Immature natural killer cell (primary cell): ENCODE measurements at regions not wholly inside any gene's neighbourhood (a gene's known extent, or its start where the extent isn't known, plus 50 kb on each side); places are given as distances from the start of the nearest gene placed in this dataset.
"Not testable (repeated sequence)": the region's sequence is repeated elsewhere in the genome, so short reads cannot be mapped to it uniquely, and the experiment has no call there.

Experiments
- DNase-seq, 3 donors: peaks; one replicate each; pipeline ENCODE4 v3.0.0; 2022; ENCODE audit warnings: mixed read lengths in 1 of 3
- H3K27ac Mint-ChIP-seq, 6 donors: one replicate each; pipeline ENCODE4 v1.8.0; 2020; ENCODE audit warnings: mixed read lengths in 6 of 6, mild to moderate bottlenecking in 5 of 6, inconsistent platforms in 4 of 6, moderate library complexity in 3 of 6
- H3K27me3 Mint-ChIP-seq, 3 donors: one replicate each; pipeline ENCODE4 v1.8.0; 2020 to 2021; ENCODE audit warnings: low read depth in 3 of 3, mild to moderate bottlenecking in 3 of 3, mixed read lengths in 3 of 3, moderate library complexity in 3 of 3, inconsistent platforms in 1 of 3
- H3K36me3 Mint-ChIP-seq, 3 donors: one replicate each; pipeline ENCODE4 v1.8.0; 2020; ENCODE audit warnings: mixed read lengths in 3 of 3, inconsistent platforms in 2 of 3, mild to moderate bottlenecking in 2 of 3
- H3K4me1 Mint-ChIP-seq, 2 donors: one replicate each; pipeline ENCODE4 v1.8.0; 2020; ENCODE audit warnings: inconsistent platforms in 2 of 2, mild to moderate bottlenecking in 2 of 2, mixed read lengths in 2 of 2, moderate library complexity in 1 of 2
- H3K4me3 Mint-ChIP-seq, 5 donors: one replicate each; pipeline ENCODE4 v1.8.0; 2020; ENCODE audit warnings: mild to moderate bottlenecking in 5 of 5, mixed read lengths in 5 of 5, inconsistent platforms in 3 of 5, moderate library complexity in 3 of 5
- H3K9me3 Mint-ChIP-seq, 6 donors: one replicate each; pipeline ENCODE4 v1.8.0; 2020; ENCODE audit warnings: mild to moderate bottlenecking in 6 of 6, mixed read lengths in 6 of 6, inconsistent platforms in 4 of 6, moderate library complexity in 3 of 6

DNA sequence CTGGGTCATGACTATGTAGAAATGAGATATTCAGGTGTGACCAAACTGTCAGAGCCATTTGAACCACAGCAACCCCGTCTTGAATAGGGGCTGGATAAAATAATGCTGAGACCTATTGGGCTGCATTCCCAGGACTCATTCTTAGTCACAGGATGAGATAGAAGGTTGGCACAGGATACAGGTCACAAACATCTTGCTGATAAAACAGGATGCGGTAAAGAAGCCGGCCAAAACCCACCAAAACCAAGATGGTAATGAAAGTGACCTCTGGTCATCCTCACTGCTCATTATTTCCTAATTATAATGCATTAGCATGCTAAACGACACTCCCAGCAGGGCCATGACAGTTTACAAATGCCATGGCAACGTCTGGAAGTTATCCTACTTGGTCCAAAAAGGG lies 545.5 kb downstream of the TMEM114 start:
- Mint-ChIP-seq H3K27me3 (no peaks in the 10 kb centered on the region), H3K9me3 (peaks cover 4 to 30% (median 10%) of the 10 kb centered on the region in 6 donors), H3K4me1 (no peaks in the 10 kb centered on the region), H3K4me3 (no peak overlapping the region), H3K27ac (no peak overlapping the region), H3K36me3 (no peaks in the 10 kb centered on the region)
- DNase-seq: no peak

DNA sequence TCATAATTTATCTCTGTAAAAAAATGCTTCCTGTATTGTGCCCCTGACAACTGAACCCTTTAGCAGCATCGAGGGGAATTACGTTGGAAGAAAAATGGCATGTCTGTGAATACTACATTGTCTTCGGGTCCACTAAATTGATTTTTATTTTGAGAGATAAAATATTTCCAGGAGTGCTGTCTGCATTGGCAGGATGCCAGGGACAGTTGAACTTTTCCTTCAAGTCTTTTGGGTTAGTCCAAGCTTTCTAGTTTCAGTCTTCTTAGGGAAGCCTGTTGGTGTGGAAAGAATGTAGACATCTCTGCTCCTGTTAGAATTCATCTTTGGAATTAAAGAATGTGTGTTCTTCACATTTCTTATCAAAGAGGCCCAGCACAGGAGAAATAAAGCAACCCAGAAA lies 557.9 kb downstream of the TMEM114 start:
- peaks cover 5 to 31% (median 16%) of the 10 kb centered on the region in 6 donors for H3K9me3 Mint-ChIP-seq
- no peak for DNase-seq
- H3K27me3 Mint-ChIP-seq: peaks cover 0 to 2% (median 0%) of the 10 kb centered on the region in 3 donors
- no peaks in the 10 kb centered on the region for H3K36me3 Mint-ChIP-seq
- H3K27ac Mint-ChIP-seq: no peak overlapping the region
- H3K4me1 Mint-ChIP-seq: no peaks in the 10 kb centered on the region
- H3K4me3 Mint-ChIP-seq: no peak overlapping the region

DNA sequence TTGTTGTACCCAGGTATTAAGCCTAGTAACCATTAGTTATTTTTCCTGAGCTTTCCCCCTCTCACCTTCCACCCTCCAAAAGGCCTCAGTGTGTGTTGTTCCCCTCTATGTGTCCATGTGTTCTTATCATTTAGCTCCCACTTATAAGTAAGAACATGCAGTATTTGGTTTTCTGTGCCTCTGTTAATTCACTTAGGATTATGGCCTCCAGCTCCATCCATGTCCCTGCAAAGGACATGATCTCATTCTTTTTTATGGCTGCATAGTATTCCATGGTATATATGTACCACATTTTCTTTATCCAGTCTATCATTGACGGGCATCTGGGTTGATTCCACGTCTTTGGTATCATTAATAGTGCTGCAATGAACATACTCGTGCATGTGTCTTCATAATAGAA lies 560.3 kb downstream of the TMEM114 start:
- not testable (repeated sequence) for H3K36me3 Mint-ChIP-seq, H3K27ac Mint-ChIP-seq, H3K27me3 Mint-ChIP-seq, H3K4me3 Mint-ChIP-seq, H3K4me1 Mint-ChIP-seq, DNase-seq
- peaks cover 5 to 37% (median 14%) of the 10 kb centered on the region in 6 donors for H3K9me3 Mint-ChIP-seq

DNA sequence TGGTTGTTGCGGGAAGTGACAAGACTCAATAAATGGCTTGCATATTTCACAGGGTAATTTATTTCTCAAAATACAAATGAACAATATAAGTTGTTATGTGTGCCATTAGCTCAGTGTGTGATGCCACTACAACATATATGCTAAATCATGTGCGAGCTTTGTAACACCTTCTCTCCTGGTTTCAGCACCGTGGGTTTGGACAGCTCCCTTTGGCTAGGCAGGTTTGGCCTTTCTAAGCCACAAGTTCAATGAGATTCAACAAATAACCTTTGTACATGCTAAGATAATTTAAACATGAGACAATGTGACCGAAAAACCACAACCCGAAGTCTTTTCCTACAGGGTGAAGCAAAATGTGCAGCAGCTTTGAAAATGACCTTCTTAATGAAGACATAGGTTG lies 563.9 kb downstream of the TMEM114 start:
- H3K9me3 Mint-ChIP-seq: peaks cover 0 to 28% (median 13%) of the 10 kb centered on the region in 6 donors
- no peak for DNase-seq
- no peak overlapping the region for H3K4me3 Mint-ChIP-seq
- H3K4me1 Mint-ChIP-seq: no peaks in the 10 kb centered on the region
- peaks cover 0 to 4% (median 0%) of the 10 kb centered on the region in 3 donors for H3K27me3 Mint-ChIP-seq
- H3K36me3 Mint-ChIP-seq: peaks cover 0 to 3% (median 0%) of the 10 kb centered on the region in 3 donors
- no peak overlapping the region for H3K27ac Mint-ChIP-seq

DNA sequence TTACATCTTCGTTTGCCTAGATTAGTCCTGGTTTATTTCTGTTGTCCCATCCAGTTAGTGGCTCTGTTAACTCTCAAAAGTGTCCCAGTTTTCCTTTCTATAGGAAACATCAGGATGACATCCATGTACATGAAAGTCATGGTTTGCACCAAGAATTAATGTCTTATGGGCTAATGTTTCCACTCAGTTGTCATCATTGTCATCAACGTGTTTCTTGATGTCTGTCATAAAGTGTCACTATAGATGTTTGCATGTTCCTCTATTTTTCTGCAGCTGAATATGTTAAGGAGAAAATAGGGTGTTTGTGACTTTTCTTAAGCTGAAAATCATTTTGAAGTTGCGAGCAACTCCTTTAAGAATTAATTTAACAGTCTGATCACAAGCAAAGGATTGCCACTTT lies 567.0 kb downstream of the TMEM114 start:
- DNase-seq: no peak
- Mint-ChIP-seq H3K36me3 (peaks cover 0 to 3% (median 0%) of the 10 kb centered on the region in 3 donors), H3K4me1 (no peaks in the 10 kb centered on the region), H3K4me3 (no peak overlapping the region), H3K9me3 (peaks cover under 1 to 16% (median 7%) of the 10 kb centered on the region in 6 donors), H3K27ac (no peak overlapping the region), H3K27me3 (peaks cover 0 to 2% (median 2%) of the 10 kb centered on the region in 3 donors)

DNA sequence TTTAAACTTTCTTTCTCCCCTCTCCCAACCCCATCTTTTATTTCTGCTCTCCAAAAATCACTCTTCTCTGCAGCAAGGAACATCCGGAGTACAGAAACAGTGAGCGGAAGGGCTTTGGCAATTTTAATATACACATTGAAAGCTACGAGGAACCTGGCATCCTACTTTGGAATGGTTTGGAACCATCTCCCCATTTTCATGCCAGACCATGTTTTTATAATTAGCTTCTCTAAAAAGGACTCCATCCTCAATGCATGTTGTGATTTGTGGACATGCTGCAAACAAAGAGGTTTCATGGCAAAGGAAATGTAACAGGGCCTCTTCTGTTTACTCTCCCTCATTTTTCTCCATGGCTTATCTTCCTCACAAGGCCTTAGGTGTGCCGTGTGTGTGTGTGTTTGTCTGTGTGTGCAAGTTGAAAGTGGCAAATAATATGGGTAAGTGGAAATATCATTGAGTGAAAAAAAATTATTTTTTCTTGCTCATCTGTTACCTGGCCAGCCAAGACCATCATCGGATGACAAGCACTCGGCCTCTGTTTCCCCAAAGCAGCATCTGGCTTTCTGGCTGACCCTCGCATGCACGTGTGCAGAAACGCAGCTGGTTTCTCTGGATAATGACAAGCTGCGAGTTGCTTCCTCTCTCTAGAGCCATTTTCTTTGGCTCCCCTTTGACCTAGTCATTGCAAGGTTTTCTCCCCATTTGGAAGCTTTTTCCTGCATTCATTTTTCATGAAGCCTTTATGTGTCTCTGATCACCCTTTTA lies 585.0 kb downstream of the TMEM114 start:
- peaks cover 5 to 63% (median 16%) of the 10 kb centered on the region in 6 donors for H3K9me3 Mint-ChIP-seq
- H3K27me3 Mint-ChIP-seq: no peaks in the 10 kb centered on the region
- H3K4me3 Mint-ChIP-seq: no peak overlapping the region
- no peaks in the 10 kb centered on the region for H3K36me3 Mint-ChIP-seq
- no peak overlapping the region for H3K27ac Mint-ChIP-seq
- no peak for DNase-seq
- no peaks in the 10 kb centered on the region for H3K4me1 Mint-ChIP-seq

DNA sequence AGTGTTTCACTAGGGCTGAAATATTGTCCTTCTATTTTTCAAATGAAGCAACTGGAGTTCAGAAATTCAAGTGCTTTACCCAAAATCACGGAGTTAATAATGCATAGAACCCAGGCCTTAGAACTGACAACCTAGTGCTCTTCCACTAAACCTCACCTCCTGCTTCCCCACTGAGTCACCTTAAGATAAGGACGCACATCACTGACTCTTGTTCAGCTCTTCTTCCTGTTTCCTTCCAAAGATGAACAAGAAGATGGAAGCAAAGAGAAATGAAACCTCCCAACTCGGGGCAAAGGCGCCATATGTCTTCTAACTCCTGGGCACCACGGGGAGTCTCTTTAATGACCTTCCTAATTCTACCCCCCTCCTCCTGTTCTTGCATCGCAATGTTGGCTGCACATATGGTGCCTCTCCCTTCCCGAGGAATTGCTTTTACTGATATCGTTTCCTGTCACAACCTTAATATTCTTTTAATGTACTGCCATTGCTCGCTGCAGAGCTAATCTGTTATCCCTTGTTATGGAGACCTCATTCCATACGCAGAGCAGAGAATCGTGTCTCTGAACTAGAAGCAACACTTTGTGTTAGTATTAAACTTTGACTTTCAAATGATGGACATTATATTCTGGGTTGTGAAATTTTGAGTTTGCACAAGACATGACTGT lies 591.4 kb downstream of the TMEM114 start:
- DNase-seq: no peak
- no peak overlapping the region for H3K4me3 Mint-ChIP-seq
- H3K27ac Mint-ChIP-seq: no peak overlapping the region
- H3K27me3 Mint-ChIP-seq: peaks cover 0 to 2% (median 0%) of the 10 kb centered on the region in 3 donors
- H3K9me3 Mint-ChIP-seq: peaks cover 6 to 58% (median 19%) of the 10 kb centered on the region in 6 donors
- no peaks in the 10 kb centered on the region for H3K4me1 Mint-ChIP-seq
- H3K36me3 Mint-ChIP-seq: peaks cover 0 to 3% (median 0%) of the 10 kb centered on the region in 3 donors

DNA sequence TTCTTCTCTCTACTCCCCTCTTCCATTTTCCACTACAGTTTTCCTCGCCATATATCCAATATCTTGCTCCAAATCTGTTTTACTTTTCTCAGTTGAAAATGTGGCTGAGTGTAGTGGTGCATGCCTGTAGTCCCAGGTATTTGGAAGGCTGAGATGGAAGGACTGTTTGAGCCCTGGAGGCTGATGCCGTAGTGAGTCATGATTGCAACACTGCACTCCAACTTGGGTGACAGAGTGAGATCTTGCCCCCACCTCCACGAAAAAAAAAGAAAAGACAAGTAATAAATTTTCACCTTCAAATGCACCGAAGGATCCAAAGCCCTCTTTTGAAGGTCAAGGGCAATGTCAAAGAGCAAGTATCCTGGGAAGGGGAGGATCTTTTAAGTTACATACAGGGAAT lies 592.3 kb downstream of the TMEM114 start:
- peaks cover 6 to 58% (median 20%) of the 10 kb centered on the region in 6 donors for H3K9me3 Mint-ChIP-seq
- no peak overlapping the region for H3K27ac Mint-ChIP-seq
- peaks cover 0 to 3% (median 0%) of the 10 kb centered on the region in 3 donors for H3K36me3 Mint-ChIP-seq
- no peaks in the 10 kb centered on the region for H3K4me1 Mint-ChIP-seq
- H3K27me3 Mint-ChIP-seq: peaks cover 0 to 2% (median 0%) of the 10 kb centered on the region in 3 donors
- no peak overlapping the region for H3K4me3 Mint-ChIP-seq
- DNase-seq: no peak

DNA sequence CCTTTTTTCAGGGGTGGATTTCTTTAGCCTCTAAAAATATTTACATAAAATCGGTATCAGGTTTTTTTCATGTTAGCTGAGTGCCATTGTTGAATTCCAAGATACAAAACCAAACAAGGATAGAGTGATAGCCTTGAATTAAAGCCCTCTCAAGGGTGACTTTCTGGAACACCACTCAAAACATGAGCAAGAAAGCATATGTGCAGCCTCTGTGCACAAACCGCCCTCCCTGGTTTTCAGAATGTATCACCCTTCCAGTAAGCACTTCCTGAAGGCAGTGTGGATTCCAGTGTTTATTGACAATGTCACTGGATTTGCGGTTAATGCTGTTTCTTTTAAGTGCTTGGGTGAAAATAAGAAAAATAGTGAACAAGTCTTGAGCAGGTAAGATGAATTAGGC lies 597.7 kb downstream of the TMEM114 start:
- Mint-ChIP-seq H3K27me3 (peaks cover 0 to 2% (median 0%) of the 10 kb centered on the region in 3 donors), H3K4me3 (no peak overlapping the region), H3K27ac (no peak overlapping the region), H3K36me3 (peaks cover 0 to 5% (median 3%) of the 10 kb centered on the region in 3 donors), H3K4me1 (no peaks in the 10 kb centered on the region), H3K9me3 (peaks cover 2 to 44% (median 10%) of the 10 kb centered on the region in 6 donors)
- DNase-seq: no peak

DNA sequence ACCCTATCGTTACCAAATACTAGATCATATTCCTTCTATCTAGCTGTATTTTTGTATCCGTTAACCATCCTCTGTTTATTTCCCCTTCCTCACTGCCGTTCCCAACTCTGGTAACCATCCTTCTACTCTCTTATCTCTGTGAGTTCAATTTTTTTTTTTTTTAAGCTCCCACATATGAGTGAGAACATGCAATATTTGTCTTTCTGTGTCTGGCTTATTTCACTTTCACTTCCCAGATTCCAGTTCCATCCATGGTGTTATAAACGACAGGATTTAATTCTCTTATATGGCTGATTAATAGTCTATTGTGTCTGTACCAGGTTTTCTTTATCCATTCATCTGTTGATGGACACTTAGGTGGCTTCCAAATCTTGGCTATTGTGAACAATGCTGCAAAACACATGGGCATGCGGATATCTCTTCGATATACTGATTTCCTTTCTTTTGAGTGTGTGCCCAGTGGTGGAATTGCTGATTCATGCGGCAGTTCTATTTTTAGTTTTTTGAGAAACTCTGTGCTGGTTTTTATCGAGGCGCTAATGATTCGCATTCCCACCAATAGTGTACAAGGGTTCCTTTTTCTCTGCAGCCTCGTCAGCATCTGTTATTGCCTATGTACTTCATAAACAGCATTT lies 599.6 kb downstream of the TMEM114 start:
- Mint-ChIP-seq H3K27ac (no peak overlapping the region), H3K4me1 (no peaks in the 10 kb centered on the region), H3K27me3 (peaks cover 0 to 2% (median 2%) of the 10 kb centered on the region in 3 donors), H3K9me3 (peaks cover 0 to 48% (median 11%) of the 10 kb centered on the region in 6 donors), H3K36me3 (peaks cover 0 to 5% (median 3%) of the 10 kb centered on the region in 3 donors), H3K4me3 (no peak overlapping the region)
- no peak for DNase-seq

DNA sequence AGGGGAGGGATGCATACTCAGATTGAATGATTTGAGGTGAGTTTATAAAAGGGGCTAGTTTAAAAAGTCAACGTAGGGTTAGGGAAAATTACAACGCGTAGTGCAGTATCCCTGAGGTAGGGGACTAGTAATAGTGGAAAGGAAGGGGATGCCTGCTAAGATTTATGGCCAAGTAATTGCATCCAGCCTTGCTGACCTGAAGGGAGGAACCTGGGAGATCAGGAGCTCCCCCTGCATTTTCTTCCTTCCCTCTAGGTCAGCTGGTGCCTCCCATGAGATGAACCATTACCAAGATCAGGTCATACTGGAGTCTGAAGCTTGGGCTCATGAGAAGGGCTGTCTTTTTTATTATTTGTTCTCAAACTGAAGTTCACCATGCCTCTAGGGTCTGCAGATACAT lies 606.6 kb downstream of the TMEM114 start:
- no peaks in the 10 kb centered on the region for H3K4me1 Mint-ChIP-seq
- DNase-seq: no peak
- peaks cover 0 to 26% (median 4%) of the 10 kb centered on the region in 6 donors for H3K9me3 Mint-ChIP-seq
- H3K4me3 Mint-ChIP-seq: no peak overlapping the region
- H3K36me3 Mint-ChIP-seq: no peaks in the 10 kb centered on the region
- H3K27me3 Mint-ChIP-seq: peaks cover 0 to 2% (median 0%) of the 10 kb centered on the region in 3 donors
- no peak overlapping the region for H3K27ac Mint-ChIP-seq

DNA sequence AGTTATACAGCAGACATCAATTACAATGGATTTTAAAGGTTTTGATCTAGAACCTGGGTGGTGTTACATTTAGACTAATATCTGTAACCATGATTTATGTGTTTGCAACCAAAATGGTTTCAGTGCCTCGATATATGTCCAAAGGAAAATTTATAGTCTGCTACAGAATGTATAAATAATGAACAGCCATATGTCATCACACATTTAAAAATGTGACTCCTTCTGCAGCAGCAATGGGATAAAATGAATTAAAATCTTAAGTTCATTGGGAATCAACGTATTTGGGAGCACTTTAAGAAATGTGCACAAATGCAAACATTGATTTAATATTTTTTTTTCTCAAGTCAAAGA lies 610.2 kb downstream of the TMEM114 start:
- Mint-ChIP-seq H3K4me1 (no peaks in the 10 kb centered on the region), H3K36me3 (no peaks in the 10 kb centered on the region), H3K27ac (no peak overlapping the region), H3K27me3 (peaks cover 0 to 2% (median 0%) of the 10 kb centered on the region in 3 donors), H3K4me3 (no peak overlapping the region), H3K9me3 (peaks cover 0 to 13% (median under 1%) of the 10 kb centered on the region in 6 donors)
- DNase-seq: no peak

DNA sequence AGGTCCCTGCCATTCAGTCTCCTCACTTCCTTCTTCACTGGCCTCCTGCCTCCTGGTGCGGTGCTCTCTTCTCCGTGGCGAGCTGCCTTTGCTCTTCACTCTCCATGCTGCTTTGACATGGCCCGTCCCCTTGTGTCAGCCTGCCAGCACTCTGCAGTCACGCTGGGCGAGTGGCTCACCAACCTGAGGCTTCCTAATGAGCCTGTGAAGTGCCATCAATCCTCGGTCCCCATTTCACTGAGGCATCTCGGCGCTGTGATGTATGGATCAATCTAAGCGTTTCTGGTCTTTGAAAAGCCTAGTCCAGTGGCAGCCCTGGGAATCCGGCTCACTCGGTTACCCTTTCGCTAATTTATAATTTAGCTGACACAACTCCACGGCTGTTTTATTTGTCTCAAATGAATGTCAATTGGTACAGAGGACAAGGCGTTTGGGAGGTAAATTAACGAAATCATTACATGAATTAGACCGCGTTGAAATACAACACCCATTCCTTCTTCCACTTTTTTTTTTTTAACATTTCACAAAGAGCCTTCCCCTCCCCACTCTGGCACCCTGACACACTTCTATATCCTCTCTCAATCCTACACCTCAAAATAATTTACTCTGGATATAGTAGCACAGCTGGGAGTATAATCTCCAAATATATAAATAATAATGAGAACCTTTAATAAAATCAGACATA lies 610.7 kb downstream of the TMEM114 start:
- Mint-ChIP-seq H3K36me3 (no peaks in the 10 kb centered on the region), H3K27me3 (peaks cover 0 to 2% (median 0%) of the 10 kb centered on the region in 3 donors), H3K4me3 (no peak overlapping the region), H3K9me3 (peaks cover 0 to 13% (median 2%) of the 10 kb centered on the region in 6 donors), H3K27ac (no peak overlapping the region), H3K4me1 (no peaks in the 10 kb centered on the region)
- DNase-seq: no peak
